Left ventricle myocardium inferior (tissue), 1 donor: ENCODE measurements at regions not wholly inside any gene's neighbourhood (a gene's known extent, or its start where the extent isn't known, plus 50 kb on each side); places are given as distances from the start of the nearest gene placed in this dataset.
"Not testable (repeated sequence)": the region's sequence is repeated elsewhere in the genome, so short reads cannot be mapped to it uniquely, and the experiment has no call there.

Source experiments
- DNase-seq: peaks from one replicate; pipeline ENCODE4 v3.0.0-alpha.2; 2020
- H3K27ac ChIP-seq: fragments of 200-600 bp; replicated peaks from 2 replicates; pipeline ENCODE4 v1.8.0; 2021
- H3K27me3 ChIP-seq: fragments of 200-600 bp; 2 replicates; pipeline ENCODE4 v1.8.0; 2021; ENCODE audit warnings: low read depth
- H3K36me3 ChIP-seq: fragments of 200-600 bp; 2 replicates; pipeline ENCODE4 v1.8.0; 2021
- H3K4me1 ChIP-seq: fragments of 200-600 bp; 2 replicates; pipeline ENCODE4 v1.8.0; 2021
- H3K4me3 ChIP-seq: fragments of 200-600 bp; 2 replicates; pipeline ENCODE4 v1.8.0; 2021; ENCODE audit warnings: mild to moderate bottlenecking, moderate library complexity
- H3K9me3 ChIP-seq: fragments of 200-600 bp; replicated peaks from 2 replicates; pipeline ENCODE4 v1.8.0; 2021
- intact Hi-C: fragments of 100-400 bp; cut with micrococcal nuclease; formaldehyde crosslinking; loops from one replicate; pipeline ENCODE4 v1.11.0; 2022
- TF ChIP-seq, protein P1 (sequence below): fragments of 200-600 bp; IDR thresholded peaks from 2 replicates; pipeline ENCODE4 v1.8.0; 2021; ENCODE audit warnings: antibody characterized with exemption, mild to moderate bottlenecking, borderline replicate concordance
- donor health status: DM: no; HTN: yes; CAD: no; lungs with severe emphysema.

DNA sequence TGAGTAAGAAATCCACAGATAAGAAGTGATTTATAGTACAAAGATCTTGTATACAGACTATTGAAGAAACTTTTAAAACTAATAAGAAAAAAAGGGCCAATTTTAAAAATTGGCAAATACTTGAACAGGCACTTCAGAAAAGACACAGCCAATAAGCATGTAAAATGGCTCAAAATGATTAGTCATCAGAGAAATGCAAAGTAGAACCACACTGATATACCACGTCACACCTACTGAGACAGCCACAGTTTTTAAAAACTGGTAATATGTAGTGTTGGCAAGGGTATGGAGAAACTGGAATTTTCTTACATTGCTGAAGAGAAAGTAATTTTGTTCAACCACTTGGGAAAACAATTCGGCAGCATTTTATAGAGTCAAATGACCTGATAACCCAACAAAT, 488.9 kb upstream of the HTR1E start:
- H3K4me3 ChIP-seq = no peak overlapping the region
- H3K36me3 ChIP-seq = no peaks in the 10 kb centered on the region
- H3K4me1 ChIP-seq = no peaks in the 10 kb centered on the region
- H3K9me3 ChIP-seq = peaks cover 17% of the 10 kb centered on the region
- no peaks in the 10 kb centered on the region for H3K27me3 ChIP-seq
- no peak for DNase-seq
- intact Hi-C loops = no loop called here
- TF ChIP-seq, protein P1, sequence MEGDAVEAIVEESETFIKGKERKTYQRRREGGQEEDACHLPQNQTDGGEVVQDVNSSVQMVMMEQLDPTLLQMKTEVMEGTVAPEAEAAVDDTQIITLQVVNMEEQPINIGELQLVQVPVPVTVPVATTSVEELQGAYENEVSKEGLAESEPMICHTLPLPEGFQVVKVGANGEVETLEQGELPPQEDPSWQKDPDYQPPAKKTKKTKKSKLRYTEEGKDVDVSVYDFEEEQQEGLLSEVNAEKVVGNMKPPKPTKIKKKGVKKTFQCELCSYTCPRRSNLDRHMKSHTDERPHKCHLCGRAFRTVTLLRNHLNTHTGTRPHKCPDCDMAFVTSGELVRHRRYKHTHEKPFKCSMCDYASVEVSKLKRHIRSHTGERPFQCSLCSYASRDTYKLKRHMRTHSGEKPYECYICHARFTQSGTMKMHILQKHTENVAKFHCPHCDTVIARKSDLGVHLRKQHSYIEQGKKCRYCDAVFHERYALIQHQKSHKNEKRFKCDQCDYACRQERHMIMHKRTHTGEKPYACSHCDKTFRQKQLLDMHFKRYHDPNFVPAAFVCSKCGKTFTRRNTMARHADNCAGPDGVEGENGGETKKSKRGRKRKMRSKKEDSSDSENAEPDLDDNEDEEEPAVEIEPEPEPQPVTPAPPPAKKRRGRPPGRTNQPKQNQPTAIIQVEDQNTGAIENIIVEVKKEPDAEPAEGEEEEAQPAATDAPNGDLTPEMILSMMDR = no peak
- no peak overlapping the region for H3K27ac ChIP-seq

DNA sequence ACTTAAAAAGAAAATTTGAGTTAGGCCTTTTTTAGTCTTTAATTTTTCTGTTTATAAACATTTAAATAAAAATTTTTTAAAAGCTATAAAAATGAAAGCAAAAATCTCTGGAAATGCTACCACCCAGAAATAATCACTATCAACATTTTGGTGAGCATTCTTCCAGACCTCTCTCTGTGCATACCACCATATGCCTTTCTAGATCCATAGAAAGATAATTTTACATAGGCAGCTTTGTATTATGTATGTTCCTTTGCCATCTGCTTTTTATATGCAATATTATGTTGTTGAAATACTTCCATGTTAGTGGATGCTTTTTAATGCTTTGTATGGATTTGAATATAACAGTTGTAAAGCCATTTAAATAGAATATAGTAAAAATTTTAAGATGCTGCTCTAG, 496.7 kb upstream of the HTR1E start:
- Histone ChIP-seq H3K4me1 (no peaks in the 10 kb centered on the region), H3K9me3 (no peaks in the 10 kb centered on the region), H3K27ac (no peak overlapping the region), H3K4me3 (no peak overlapping the region), H3K27me3 (no peaks in the 10 kb centered on the region), H3K36me3 (no peaks in the 10 kb centered on the region)
- no peak for DNase-seq
- intact Hi-C loops = no loop called here
- TF ChIP-seq, protein P1 = no peak

DNA sequence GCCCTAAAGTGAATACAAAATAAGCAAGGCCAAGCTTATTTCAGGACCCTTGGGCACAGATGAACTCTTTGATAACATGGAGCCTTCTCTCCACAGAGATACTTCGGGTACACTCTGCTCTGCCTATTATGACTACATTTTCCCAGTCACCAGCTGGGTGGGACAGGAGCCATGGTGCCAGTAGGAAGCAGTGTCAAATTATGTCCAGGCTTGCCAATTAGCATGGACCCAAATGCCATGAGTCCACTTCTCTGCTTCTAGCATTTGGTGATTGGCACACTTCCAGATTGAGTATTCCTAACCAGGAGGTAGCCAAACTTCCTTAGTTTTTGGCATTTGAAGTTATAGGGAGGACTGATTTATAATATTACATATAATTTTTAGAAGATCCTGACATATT, 513.8 kb upstream of the HTR1E start:
- TF ChIP-seq, protein P1 = no peak
- Histone ChIP-seq H3K36me3 (no peaks in the 10 kb centered on the region), H3K4me3 (no peak overlapping the region), H3K9me3 (no peaks in the 10 kb centered on the region), H3K27me3 (no peaks in the 10 kb centered on the region), H3K4me1 (no peaks in the 10 kb centered on the region), H3K27ac (no peak overlapping the region)
- no peak for DNase-seq
- intact Hi-C loops = no loop called here

DNA sequence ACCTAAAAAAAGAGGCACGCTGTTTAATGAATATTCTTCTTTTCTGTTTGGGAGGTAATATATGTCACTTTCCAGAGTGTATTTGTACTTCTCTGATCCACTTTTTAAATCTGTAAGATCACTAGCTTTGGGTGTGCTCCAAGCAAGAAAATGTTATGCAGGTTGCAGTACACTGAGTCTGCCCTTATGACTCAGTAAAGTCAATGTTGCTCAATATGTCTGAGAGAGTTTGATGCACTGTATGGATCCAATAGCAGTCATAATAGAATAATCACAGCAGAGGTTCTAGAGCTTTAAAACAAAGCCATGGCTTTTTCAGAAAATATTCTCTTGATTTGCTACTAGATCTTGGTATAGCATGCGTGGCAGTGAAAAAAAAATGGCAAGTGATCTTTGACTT, 525.3 kb upstream of the HTR1E start:
- TF ChIP-seq, protein P1 = no peak
- Histone ChIP-seq H3K36me3 (no peaks in the 10 kb centered on the region), H3K4me1 (no peaks in the 10 kb centered on the region), H3K27me3 (no peaks in the 10 kb centered on the region), H3K4me3 (no peak overlapping the region), H3K27ac (no peak overlapping the region), H3K9me3 (no peaks in the 10 kb centered on the region)
- intact Hi-C loops = no loop called here
- DNase-seq = no peak

DNA sequence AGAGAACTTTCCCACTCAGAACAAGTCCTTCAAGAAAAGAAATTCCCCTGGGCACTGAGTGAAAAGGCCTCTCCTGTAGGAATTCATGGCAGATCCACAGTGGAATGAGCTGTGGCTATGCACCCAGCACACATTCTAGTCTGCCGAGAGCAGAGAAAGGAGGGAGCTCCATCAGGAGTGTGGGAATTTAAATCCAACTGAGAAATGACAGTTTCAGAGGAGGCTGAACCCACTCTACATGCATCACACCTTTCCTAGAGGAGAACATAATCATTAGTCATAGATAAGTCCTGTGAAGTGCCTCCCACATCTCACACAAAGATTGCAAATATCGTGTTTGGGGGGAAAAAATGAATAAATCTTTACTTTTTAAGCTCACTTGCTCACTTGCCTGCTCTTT, 530.2 kb upstream of the HTR1E start:
- no peaks in the 10 kb centered on the region for H3K27me3 ChIP-seq
- no peak overlapping the region for H3K4me3 ChIP-seq
- intact Hi-C loops = no loop called here
- H3K4me1 ChIP-seq = no peaks in the 10 kb centered on the region
- no peak for DNase-seq
- H3K27ac ChIP-seq = no peak overlapping the region
- H3K36me3 ChIP-seq = no peaks in the 10 kb centered on the region
- peaks cover 7% of the 10 kb centered on the region for H3K9me3 ChIP-seq
- TF ChIP-seq, protein P1 = no peak

DNA sequence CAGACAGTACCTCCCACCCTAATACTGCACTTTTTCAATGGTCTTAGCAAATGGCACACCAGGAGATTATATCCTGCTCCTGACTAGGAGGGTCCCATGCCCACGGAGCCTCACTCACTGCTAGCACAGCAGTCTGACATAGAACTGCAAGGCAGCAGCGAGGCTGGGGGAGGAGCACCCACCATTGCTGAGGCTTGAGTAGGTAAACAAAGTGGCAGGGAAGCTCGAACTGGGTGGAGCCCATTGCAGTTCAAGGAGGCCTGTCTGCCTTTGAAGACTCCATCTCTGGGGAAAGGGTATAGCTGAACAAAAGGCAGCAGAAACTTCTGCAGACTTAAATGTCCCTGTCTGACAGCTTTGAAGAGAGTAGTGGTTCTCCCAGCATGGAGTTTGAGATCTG, 544.5 kb upstream of the HTR1E start:
- H3K4me3 ChIP-seq, H3K4me1 ChIP-seq, H3K36me3 ChIP-seq, DNase-seq, H3K27ac ChIP-seq, intact Hi-C loops, H3K27me3 ChIP-seq: not testable (repeated sequence)
- H3K9me3 ChIP-seq = peaks cover 11% of the 10 kb centered on the region
